Hematopoietic multipotent progenitor cell (in vitro differentiated cells): ENCODE measurements at regions not wholly inside any gene's neighbourhood (a gene's known extent, or its start where the extent isn't known, plus 50 kb on each side); places are given as distances from the start of the nearest gene placed in this dataset. TPM values are rescaled to one million over a fixed set of nuclear protein-coding genes. Genes with fewer than 3 reads are reported as not detected.

ENCODE experiments used
- small RNA-seq: library from RNA; depleted of rRNA; stranded (forward); fragments of <200 nt; gene quantifications from one replicate; pipeline ENCODE3, GENCODE V24; 2012

Small RNA genes lying in the stretch of these regions (small RNA-seq; reads per million reads assigned to genes)
- gene RF00019 (not detected), gene RF00561 (not detected)
